H1 (cell line): ENCODE measurements at regions not wholly inside any gene's neighbourhood (a gene's known extent, or its start where the extent isn't known, plus 50 kb on each side); places are given as distances from the start of the nearest gene placed in this dataset.

Experiments used
- CTCF ChIA-PET: fragments of 300-600 bp; sonication (Branson Sonifier 250); formaldehyde crosslinking; loops from one replicate; lab custom pipeline; 2021; ENCODE audit not compliant: partially characterized antibody; lab: Charles Lee
- POLR2A ChIA-PET: fragments of 300-600 bp; sonication (Branson Sonifier 250); formaldehyde crosslinking; loops from one replicate; lab custom pipeline; 2021; ENCODE audit warnings: inconsistent platforms; ENCODE audit not compliant: partially characterized antibody; lab: Charles Lee
- DNase-seq, 2 experiments: peaks; one replicate each; pipeline versions ENCODE4 v3.0.0 to v3.0.0-alpha.2; 2010 to 2022; ENCODE audit warnings: low spot score in 2 of 2, low read depth in 1 of 2, mixed read lengths in 1 of 2
- FAIRE-seq: peaks from 2 replicates; lab custom pipeline; 2011; peaks lifted over from hg19 to GRCh38; lab: Jason Lieb, UNC
- H2AFZ ChIP-seq: 2 replicates; pipeline ENCODE4 v1.8.1; 2012; ENCODE audit warnings: low read length, inconsistent platforms
- H2AK5ac ChIP-seq: 2 replicates; pipeline ENCODE4 v1.6.1; 2013; ENCODE audit warnings: low read depth, low read length
- H2BK120ac ChIP-seq: replicated peaks from 2 replicates; pipeline ENCODE3; 2013; ENCODE audit warnings: low read depth, low read length, inconsistent platforms
- H2BK12ac ChIP-seq: 2 replicates; pipeline ENCODE4 v1.6.1; 2013; ENCODE audit warnings: low read depth, low read length
- H2BK15ac ChIP-seq: 2 replicates; pipeline ENCODE4 v1.6.1; 2013; ENCODE audit warnings: low read length
- H2BK20ac ChIP-seq: 2 replicates; pipeline ENCODE4 v1.6.1; 2013; ENCODE audit warnings: low read length
- H2BK5ac ChIP-seq: 2 replicates; pipeline ENCODE4 v1.6.1; 2013; ENCODE audit warnings: low read depth, low read length
- H3K14ac ChIP-seq: 2 replicates; pipeline ENCODE4 v1.6.1; 2013; ENCODE audit warnings: inconsistent platforms; ENCODE audit not compliant: insufficient read length
- H3K18ac ChIP-seq: 2 replicates; pipeline ENCODE4 v1.6.1; 2013; ENCODE audit warnings: low read length; ENCODE audit errors: extremely low read depth
- H3K23ac ChIP-seq: 2 replicates; pipeline ENCODE4 v1.6.1; 2013; ENCODE audit warnings: inconsistent platforms; ENCODE audit not compliant: insufficient read length
- H3K23me2 ChIP-seq: 2 replicates; pipeline ENCODE4 v1.6.1; 2013; ENCODE audit warnings: low read depth, low read length
- H3K27ac ChIP-seq: 2 replicates; pipeline ENCODE4 v1.6.1; 2011; ENCODE audit warnings: low read depth, low read length, inconsistent platforms
- H3K27me3 ChIP-seq, 4 experiments: replicated peaks in 1 of 4; 1 replicate in 1 of 4; 2 replicates in 3 of 4; pipeline versions ENCODE4 v1.6.1 to v1.8.1; 2011 to 2013; ENCODE audit warnings: low read length in 3 of 4, mild to moderate bottlenecking in 3 of 4, inconsistent platforms in 2 of 4, mixed read lengths in 2 of 4, moderate library complexity in 1 of 4; ENCODE audit not compliant: control insufficient read depth in 3 of 4, insufficient read depth in 3 of 4; ENCODE audit errors: extremely low read depth in 1 of 4
- H3K36me3 ChIP-seq, 4 experiments: 2 replicates each; pipeline versions ENCODE4 v1.6.1 to v1.8.1; 2011 to 2013; ENCODE audit warnings: mild to moderate bottlenecking in 4 of 4, low read length in 3 of 4, moderate library complexity in 2 of 4, control low read depth in 1 of 4, inconsistent platforms in 1 of 4; ENCODE audit not compliant: insufficient read depth in 4 of 4, control insufficient read depth in 2 of 4
- H3K4ac ChIP-seq: replicated peaks from 2 replicates; pipeline ENCODE3; 2013; ENCODE audit warnings: low read length, low read depth, mixed read lengths, inconsistent platforms; ENCODE audit not compliant: insufficient read length
- H3K4me1 ChIP-seq, 4 experiments: replicated peaks in 1 of 4; 1 replicate in 1 of 4; 2 replicates in 3 of 4; pipeline versions ENCODE4 v1.6.1 to v1.8.1; 2011 to 2013; ENCODE audit warnings: low read length in 3 of 4, inconsistent platforms in 2 of 4, mixed read lengths in 1 of 4; ENCODE audit not compliant: insufficient read depth in 4 of 4, control insufficient read depth in 3 of 4
- H3K4me2 ChIP-seq, 2 experiments: 2 replicates each; pipeline versions ENCODE4 v1.6.1 to v1.8.1; 2011 to 2013; ENCODE audit warnings: low read depth in 2 of 2, low read length in 2 of 2, control low read depth in 1 of 2, inconsistent platforms in 1 of 2, mild to moderate bottlenecking in 1 of 2; ENCODE audit not compliant: insufficient read depth in 1 of 2
- H3K4me3 ChIP-seq, 4 experiments: fragments of 200-600, 300-600 bp in 1 of 4; sonication (generic), shearing (Covaris generic), sonication (Bioruptor Twin) in 1 of 4; 2 replicates each; pipeline versions ENCODE4 v1.5.1 to v1.8.1; 2011 to 2016; ENCODE audit warnings: low read length in 4 of 4, low read depth in 3 of 4, control low read depth in 2 of 4, inconsistent platforms in 2 of 4, mild to moderate bottlenecking in 2 of 4, mixed read lengths in 1 of 4, moderate library complexity in 1 of 4; ENCODE audit not compliant: insufficient read depth in 2 of 4; ENCODE audit errors: extremely low read depth in 1 of 4
- H3K56ac ChIP-seq: replicated peaks from 2 replicates; pipeline ENCODE3; 2013; ENCODE audit warnings: low read depth, mild to moderate bottlenecking, mixed read lengths, low read length, inconsistent platforms; ENCODE audit not compliant: insufficient read length
- H3K79me1 ChIP-seq: 2 replicates; pipeline ENCODE4 v1.6.1; 2013; ENCODE audit warnings: low read depth, low read length, control low read depth
- H3K79me2 ChIP-seq, 2 experiments: 2 replicates each; pipeline versions ENCODE4 v1.6.1 to v1.8.1; 2012 to 2013; ENCODE audit warnings: low read length in 2 of 2, mild to moderate bottlenecking in 2 of 2, inconsistent platforms in 1 of 2; ENCODE audit not compliant: insufficient read depth in 2 of 2, control insufficient read depth in 1 of 2
- H3K9ac ChIP-seq, 4 experiments: replicated peaks in 1 of 4; 1 replicate in 1 of 4; 2 replicates in 3 of 4; pipeline versions ENCODE4 v1.6.1 to v1.8.1; 2011 to 2013; ENCODE audit warnings: low read depth in 3 of 4, low read length in 3 of 4, control low read depth in 2 of 4, mild to moderate bottlenecking in 2 of 4, moderate library complexity in 2 of 4, inconsistent platforms in 1 of 4; ENCODE audit errors: extremely low read depth in 1 of 4
- H3K9me3 ChIP-seq, 2 experiments: 2 replicates each; pipeline versions ENCODE4 v1.6.1 to v1.8.1; 2012 to 2013; ENCODE audit warnings: mild to moderate bottlenecking in 2 of 2, moderate library complexity in 2 of 2, control low read depth in 1 of 2, inconsistent platforms in 1 of 2, low read depth in 1 of 2, low read length in 1 of 2, mixed read lengths in 1 of 2; ENCODE audit not compliant: insufficient read depth in 2 of 2
- H4K20me1 ChIP-seq, 2 experiments: replicated peaks in 1 of 2; 2 replicates each; pipeline versions ENCODE3 to v1.8.1; 2011 to 2013; ENCODE audit warnings: inconsistent platforms in 2 of 2, low read length in 2 of 2, mild to moderate bottlenecking in 1 of 2; ENCODE audit not compliant: insufficient read depth in 2 of 2, control insufficient read depth in 1 of 2
- H4K5ac ChIP-seq: 2 replicates; pipeline ENCODE4 v1.6.1; 2013; ENCODE audit warnings: low read length, low read depth, mixed read lengths, inconsistent platforms; ENCODE audit not compliant: insufficient read length
- H4K8ac ChIP-seq: 2 replicates; pipeline ENCODE4 v1.8.0; 2013; ENCODE audit warnings: mild to moderate bottlenecking, moderate library complexity, low read length, inconsistent platforms; ENCODE audit not compliant: insufficient read depth; ENCODE audit errors: extremely low read depth
- H4K91ac ChIP-seq: replicated peaks from 2 replicates; pipeline ENCODE3; 2013; ENCODE audit warnings: low read length, mixed read lengths, inconsistent platforms; ENCODE audit not compliant: insufficient read length
- EZH2 ChIP-seq: fragments of 200-600 bp; sonication (generic); IDR thresholded peaks from 2 replicates; pipeline ENCODE4 v1.7.1; 2012; ENCODE audit warnings: low read depth, mild to moderate bottlenecking, moderate library complexity, low read length, inconsistent platforms; ENCODE audit not compliant: severe bottlenecking
- JUN ChIP-seq: IDR thresholded peaks from 2 replicates; pipeline ENCODE4 v1.6.1; 2011; ENCODE audit warnings: low read depth, mild to moderate bottlenecking, improper control_type of control experiment, low read length
- SP4 ChIP-seq: IDR thresholded peaks from 2 replicates; pipeline ENCODE4 v1.6.1; 2012; ENCODE audit warnings: low read length, inconsistent platforms
- WGBS, 2 experiments: shearing (Covaris generic) in 1 of 2; methylation state at CpG; one replicate each; pipeline versions ENCODE4 v1.1.6 to v1.1.7; 2013 to 2015; ENCODE audit warnings: low lambda C conversion rate in 2 of 2, mixed read lengths in 2 of 2, inconsistent platforms in 1 of 2, low coverage in 1 of 2, missing lambda C conversion rate in 1 of 2; ENCODE audit not compliant: insufficient replicate concordance in 2 of 2, insufficient coverage in 1 of 2, insufficient read length in 1 of 2; ENCODE audit errors: extremely low coverage in 1 of 2, missing lambda C conversion rate in 1 of 2; 5-methylcytosine and 5-hydroxymethylcytosine counted together

- no peak overlapping the region for H3K9ac ChIP-seq
- no peak overlapping the region for H3K56ac ChIP-seq
- no peak overlapping the region for H3K4me2 ChIP-seq
- 96% methylated on average over 2 of the region's 2 CpGs; no CpG with 5 or more reads in 1 of the 2 experiments for WGBS, 2 experiments
- no peaks in the 10 kb centered on the region for H3K79me2 ChIP-seq
- H2AK5ac ChIP-seq: no peak overlapping the region
- no peaks in the 10 kb centered on the region for H3K79me1 ChIP-seq
- POLR2A ChIA-PET: no interaction called here
- H3K27ac ChIP-seq: no peak overlapping the region
- no peak overlapping the region for H4K8ac ChIP-seq
- H2BK20ac ChIP-seq: no peak overlapping the region
- no peaks in the 10 kb centered on the region for H4K20me1 ChIP-seq
- no peak overlapping the region for H2BK120ac ChIP-seq
- no peaks in the 10 kb centered on the region for H3K27me3 ChIP-seq
- H4K91ac ChIP-seq: no peak overlapping the region
- no peak overlapping the region for H3K23ac ChIP-seq
- no peak overlapping the region for H2BK15ac ChIP-seq
- DNase-seq (no peak), FAIRE-seq (no peak)
- no peak overlapping the region for H4K5ac ChIP-seq
- H2BK12ac ChIP-seq: no peak overlapping the region
- CTCF ChIA-PET: interaction anchor here (0.6 to 2.4 kb wide), 2 partner anchors 19 to 316 kb away, joined by 3 to 6 read pairs; no protein-coding TSS in a partner anchor
- H3K4ac ChIP-seq: no peak overlapping the region
- no peaks in the 10 kb centered on the region for H3K36me3 ChIP-seq
- H3K4me3 ChIP-seq: no peak overlapping the region
- TF ChIP-seq EZH2 (no peak), SP4 (no peak), JUN (no peak)
- no peak overlapping the region for H3K14ac ChIP-seq
- H3K4me1 ChIP-seq: no peaks in the 10 kb centered on the region
- no peak overlapping the region for H2BK5ac ChIP-seq
- no peak overlapping the region for H2AFZ ChIP-seq
- H3K23me2 ChIP-seq: no peaks in the 10 kb centered on the region
- H3K9me3 ChIP-seq: peaks cover 4 to 13% of the 10 kb centered on the region in 2 experiments; a peak in 3 of 4 replicates
- no peak overlapping the region for H3K18ac ChIP-seq
These were observed 108.6 kb upstream of the ARX start for GRCh38 chrX:25124391-25124790.
